ENCODE measurements at regions not wholly inside any gene's neighbourhood (a gene's known extent, or its start where the extent isn't known, plus 50 kb on each side); places are given as distances from the start of the nearest gene placed in this dataset.
"Not testable (repeated sequence)": the region's sequence is repeated elsewhere in the genome, so short reads cannot be mapped to it uniquely, and the experiment has no call there.

DNA sequence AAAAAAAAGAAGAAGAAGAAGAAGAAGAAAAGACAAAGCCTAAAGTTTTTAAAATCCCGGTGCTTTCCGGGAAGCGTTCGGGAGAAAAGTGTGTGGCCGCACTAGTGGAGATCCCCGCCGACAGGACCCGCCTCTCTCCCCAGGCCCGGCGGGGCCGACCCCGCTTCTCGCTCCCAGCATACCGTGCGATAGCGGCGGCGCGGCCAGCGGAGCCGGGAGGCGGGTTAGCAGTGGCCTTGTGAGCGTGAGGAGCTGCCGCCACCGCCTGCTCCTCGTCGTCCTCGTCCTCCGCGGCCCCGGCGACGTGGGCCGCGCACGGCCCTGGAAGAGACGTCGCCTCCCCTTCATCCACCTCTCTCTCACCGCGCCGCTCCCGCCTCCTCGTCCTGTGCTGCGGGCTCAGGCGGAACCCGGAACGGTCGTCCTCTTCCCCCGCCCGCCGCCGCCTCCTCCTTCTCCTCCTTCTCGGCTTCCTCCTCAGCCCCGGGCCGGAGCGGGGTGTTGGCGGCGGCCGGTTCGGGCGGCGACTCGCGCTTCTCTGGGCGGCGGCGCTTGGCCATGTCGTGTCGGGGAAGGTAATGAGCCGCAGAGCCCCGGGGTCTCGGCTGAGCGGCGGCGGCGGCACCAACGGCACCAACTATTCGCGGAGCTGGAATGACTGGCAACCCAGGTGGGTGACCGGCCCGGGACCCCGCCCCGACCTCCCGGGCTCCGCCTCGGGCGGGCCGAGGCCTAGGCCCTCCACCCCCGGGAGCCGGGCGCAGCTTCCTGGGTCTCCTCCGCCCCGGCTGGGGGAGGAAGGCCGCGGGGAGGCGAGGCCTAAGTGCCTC, 62.6 kb upstream of the CDR2 start:
- DNase-seq (ENCODE audit: low read depth), result peak; percentile 59

DNA sequence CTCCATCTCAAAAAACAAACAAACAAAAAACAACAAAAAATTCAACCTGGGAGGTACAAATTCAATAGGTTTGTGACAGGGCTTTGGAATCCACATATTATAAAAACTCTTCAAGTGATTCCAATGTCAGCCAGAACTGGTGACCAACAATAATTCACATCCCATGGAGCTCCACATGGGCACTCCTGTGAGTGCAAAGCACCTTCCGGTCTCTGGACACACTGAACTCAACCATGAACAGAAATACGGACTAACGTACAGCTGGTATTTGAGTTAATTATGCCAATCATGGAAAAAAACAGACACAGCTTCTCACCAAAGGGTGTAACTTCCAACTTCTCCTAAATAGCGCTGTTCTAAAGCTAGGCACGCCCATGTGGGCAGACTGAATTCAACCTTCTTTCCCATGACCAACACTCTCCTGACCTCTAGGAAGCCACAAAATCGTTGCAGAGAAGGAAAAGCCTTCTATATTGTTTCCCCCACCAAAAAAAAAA, 62.0 kb upstream of the CDR2 start:
- not testable (repeated sequence) for DNase-seq (ENCODE audit: low read depth)

DNA sequence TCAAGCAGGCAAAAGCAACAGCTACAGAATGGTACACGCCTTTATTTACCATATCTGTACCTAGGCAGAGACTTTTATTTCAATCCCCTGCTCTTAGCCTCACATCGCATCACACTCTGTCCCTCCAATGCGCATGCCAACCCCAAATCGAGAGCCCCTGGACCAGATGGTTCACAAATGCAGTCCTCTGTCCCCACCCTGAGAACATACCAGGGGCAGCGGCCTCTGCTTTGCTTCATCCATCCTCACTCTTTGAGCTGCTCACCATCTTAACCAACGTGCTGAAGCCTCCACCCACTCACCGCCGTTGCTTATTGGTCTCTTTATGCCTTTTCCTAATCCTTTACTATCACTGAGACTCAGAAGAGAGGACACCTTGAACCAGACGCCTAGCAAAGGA, 56.9 kb upstream of the CDR2 start:
- not testable (repeated sequence) for DNase-seq (ENCODE audit: low read depth)

DNA sequence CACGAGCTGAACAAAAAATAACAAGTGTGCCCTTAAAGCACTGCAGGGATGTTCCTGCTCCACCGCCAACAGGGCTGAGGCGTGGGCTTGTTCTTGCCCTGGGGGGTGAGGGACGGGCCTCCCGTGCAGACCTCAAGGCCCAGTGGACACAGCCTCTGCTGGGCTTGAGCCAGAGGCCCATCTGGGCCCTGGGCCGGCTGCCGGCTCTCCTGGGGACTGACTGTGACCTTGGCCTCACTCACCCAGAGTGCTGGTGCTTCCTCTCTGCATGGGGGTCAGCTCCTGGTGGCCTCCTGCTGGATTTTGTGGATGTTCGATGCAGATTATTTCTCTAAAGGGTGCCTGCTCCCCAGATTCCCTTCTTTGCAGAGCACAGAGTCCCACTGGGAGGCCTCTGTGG, 54.2 kb upstream of the CDR2 start:
- no peak for DNase-seq (ENCODE audit: low read depth)

GRCh38 chr16:22427556-22427955, 53.1 kb upstream of the CDR2 start:
- DNase-seq (ENCODE audit: low read depth), result no peak

DNA sequence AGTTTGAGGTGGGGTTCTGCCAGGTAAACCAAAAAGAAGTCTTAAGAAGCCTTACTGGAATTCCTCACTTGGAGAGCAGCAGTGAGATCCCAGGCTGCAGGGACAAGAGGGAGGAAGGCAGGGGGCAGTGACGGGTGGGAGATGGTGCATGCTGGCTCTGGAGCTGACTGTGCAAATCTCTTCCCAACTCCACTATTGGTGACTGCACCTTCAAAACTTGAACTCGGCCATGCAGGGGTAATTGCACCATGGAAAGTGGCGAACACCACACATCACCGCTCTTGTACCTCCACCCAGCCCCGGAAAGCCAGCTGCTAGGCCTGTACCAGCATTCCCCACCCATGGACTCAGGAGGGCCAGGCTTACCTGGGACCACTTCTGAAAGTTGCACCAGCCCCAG, 51.4 kb upstream of the CDR2 start:
- no peak for DNase-seq (ENCODE audit: low read depth)

DNA sequence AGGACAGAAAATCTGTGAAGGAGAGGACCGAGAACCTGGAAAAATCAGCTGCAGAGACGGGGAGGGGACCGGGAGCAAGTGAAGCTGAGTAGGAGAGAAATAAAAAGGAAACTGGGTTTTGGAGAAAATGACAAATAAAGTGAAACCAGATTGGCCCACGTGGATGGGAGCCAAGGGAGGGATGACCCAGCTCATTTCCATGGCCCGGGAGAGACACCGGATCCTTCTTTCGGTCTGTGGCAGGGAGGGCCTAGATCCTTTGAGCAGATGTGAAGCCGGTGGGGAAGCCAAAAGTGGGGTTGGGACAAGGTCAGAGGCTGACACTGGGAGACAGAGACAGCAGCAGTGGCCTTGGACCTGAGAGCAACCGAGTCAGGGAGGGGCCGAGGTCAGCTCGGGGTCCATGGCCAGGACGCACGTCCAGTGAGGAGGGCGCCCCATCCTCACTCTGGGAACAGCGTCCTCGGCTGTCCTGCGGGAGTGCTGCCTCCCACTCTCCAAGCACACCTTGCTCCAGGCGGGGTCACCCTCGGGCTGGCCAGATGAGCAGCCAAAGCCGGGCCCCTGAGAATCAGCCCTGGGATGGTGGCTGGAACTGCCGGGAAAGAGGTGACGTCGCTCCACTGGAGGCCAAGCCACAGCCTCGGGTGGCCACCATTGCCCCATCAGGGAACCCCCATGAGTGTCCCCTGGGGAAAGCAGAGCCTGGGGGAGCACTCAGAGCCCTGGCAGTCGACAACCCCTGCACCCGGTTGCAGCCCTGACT, 50.8 kb upstream of the CDR2 start:
- DNase-seq (ENCODE audit: low read depth), result no peak

DNA sequence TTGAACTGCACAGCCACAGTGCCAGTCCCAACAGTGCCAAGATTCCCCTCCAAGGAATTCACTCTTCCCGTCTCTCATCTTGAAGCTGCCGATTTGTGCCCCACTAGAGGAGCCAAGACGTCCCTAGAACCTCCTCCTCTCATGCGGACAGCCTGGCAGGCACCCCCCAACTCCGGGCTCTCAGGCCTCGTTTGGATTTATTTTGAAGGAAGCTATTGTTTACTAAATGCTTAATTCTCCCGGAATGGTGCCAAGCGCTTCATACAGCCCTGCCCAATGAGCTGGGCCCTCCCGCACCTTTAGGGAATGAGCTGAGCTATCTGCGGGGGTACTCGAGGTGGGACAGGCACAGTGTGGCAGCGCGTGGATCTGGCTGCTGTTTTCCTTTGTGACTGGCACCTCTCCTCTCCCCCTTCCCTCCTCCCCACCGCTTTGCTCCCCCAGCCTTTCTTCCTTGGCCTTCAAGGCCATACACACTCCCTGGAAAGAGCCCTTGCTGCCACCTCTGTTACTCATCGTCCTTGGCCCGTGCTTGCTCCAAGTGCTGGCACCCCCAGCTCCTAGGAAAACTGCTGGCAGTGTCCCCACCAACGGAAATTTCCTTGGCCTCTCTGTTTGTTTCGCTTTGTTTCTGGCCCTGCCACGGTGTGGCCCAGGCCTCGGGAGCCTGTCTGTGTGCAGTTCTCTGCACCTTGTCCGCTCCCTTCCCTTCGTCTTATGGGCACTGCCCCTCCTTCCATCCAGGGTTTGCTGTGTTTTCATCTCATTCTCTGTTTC, 49.9 kb upstream of the CDR2 start:
- DNase-seq (ENCODE audit: low read depth), result no peak

All from stimulated activated CD8-positive, alpha-beta memory T cell treated with anti-CD3 and anti-CD28 coated beads, Interleukin-12 subunit alpha, Interleukin-12 subunit beta, amount 100 ng/mL, for 4 hours (primary cell).